Right lobe of liver (tissue), 4 donors: ENCODE measurements at regions not wholly inside any gene's neighbourhood (a gene's known extent, or its start where the extent isn't known, plus 50 kb on each side); places are given as distances from the start of the nearest gene placed in this dataset.

Experiments used
- POLR2A ChIP-seq: fragments of 450-650 bp; IDR thresholded peaks from one replicate; pipeline ENCODE4 v1.6.1; 2017; ENCODE audit warnings: antibody characterized with exemption, mild to moderate bottlenecking
- TF ChIP-seq, protein P1 (sequence below), 4 donors: fragments of 200-600 bp in 3 of 4; fragments of 450-650 bp in 1 of 4; IDR thresholded peaks; one replicate each; pipeline versions ENCODE4 v1.5.1 to v1.8.0; 2016 to 2022; ENCODE audit warnings: antibody characterized with exemption in 4 of 4, mild to moderate bottlenecking in 2 of 4
- donor health status: DM: no; HTN: no; CAD: no.
- donor health status: DM: no; HTN: no; CAD: no.
- donor health status: DM: no; HTN: yes; CAD: no.

DNA sequence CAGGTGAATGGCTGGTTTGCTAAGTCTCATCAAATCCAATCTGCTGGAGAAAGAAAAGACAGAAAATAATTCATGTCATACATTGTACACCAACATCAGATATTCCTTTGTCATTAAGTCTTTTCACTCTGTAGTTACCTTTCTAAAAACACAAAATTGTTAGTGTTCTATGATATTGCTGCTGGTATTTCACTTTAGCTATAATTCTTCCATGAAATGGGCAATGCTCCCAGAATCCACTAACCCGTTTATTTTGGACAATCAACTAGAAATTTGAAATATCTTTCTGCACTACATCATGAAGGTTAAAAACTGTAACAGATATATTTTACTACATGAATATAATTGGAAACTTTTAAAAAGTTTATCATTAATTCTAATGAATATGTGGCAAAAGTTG is 181.3 kb downstream of the C7orf25 start:
- TF ChIP-seq, protein P1, sequence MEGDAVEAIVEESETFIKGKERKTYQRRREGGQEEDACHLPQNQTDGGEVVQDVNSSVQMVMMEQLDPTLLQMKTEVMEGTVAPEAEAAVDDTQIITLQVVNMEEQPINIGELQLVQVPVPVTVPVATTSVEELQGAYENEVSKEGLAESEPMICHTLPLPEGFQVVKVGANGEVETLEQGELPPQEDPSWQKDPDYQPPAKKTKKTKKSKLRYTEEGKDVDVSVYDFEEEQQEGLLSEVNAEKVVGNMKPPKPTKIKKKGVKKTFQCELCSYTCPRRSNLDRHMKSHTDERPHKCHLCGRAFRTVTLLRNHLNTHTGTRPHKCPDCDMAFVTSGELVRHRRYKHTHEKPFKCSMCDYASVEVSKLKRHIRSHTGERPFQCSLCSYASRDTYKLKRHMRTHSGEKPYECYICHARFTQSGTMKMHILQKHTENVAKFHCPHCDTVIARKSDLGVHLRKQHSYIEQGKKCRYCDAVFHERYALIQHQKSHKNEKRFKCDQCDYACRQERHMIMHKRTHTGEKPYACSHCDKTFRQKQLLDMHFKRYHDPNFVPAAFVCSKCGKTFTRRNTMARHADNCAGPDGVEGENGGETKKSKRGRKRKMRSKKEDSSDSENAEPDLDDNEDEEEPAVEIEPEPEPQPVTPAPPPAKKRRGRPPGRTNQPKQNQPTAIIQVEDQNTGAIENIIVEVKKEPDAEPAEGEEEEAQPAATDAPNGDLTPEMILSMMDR (IDR thresholded peaks at IDR 0.05) = no peak
- no peak for TF ChIP-seq POLR2A
